Ascending aorta (tissue), 2 donors: ENCODE measurements at regions not wholly inside any gene's neighbourhood (a gene's known extent, or its start where the extent isn't known, plus 50 kb on each side); places are given as distances from the start of the nearest gene placed in this dataset.
"Not testable (repeated sequence)": the region's sequence is repeated elsewhere in the genome, so short reads cannot be mapped to it uniquely, and the experiment has no call there.

ENCODE experiments used
- DNase-seq, 2 donors: peaks; one replicate each; pipeline ENCODE4 v3.0.0-alpha.2; 2019; ENCODE audit warnings: low spot score in 2 of 2
- H3K27ac ChIP-seq, 2 donors: fragments of 200-600 bp; sonication (generic); one replicate each; pipeline ENCODE4 v1.5.1; 2016 to 2017; ENCODE audit warnings: mild to moderate bottlenecking in 1 of 2
- H3K27me3 ChIP-seq: fragments of 200-600 bp; sonication (generic); one replicate; pipeline ENCODE4 v1.5.1; 2017
- H3K36me3 ChIP-seq, 2 donors: fragments of 200-600 bp; sonication (generic); one replicate each; pipeline ENCODE4 v1.5.1; 2016
- H3K4me1 ChIP-seq, 2 donors: fragments of 200-600 bp; sonication (generic); one replicate each; pipeline ENCODE4 v1.5.1; 2016 to 2017; ENCODE audit warnings: mild to moderate bottlenecking in 1 of 2
- H3K4me3 ChIP-seq, 2 donors: fragments of 200-600 bp; sonication (generic); one replicate each; pipeline ENCODE4 v1.5.1; 2016 to 2017; ENCODE audit warnings: mild to moderate bottlenecking in 1 of 2
- H3K9me3 ChIP-seq, 2 donors: fragments of 200-600 bp; sonication (generic); one replicate each; pipeline ENCODE4 v1.5.1; 2016
- CTCF ChIP-seq, 3 experiments: fragments of 200-600 bp in 2 of 3; fragments of 450-650 bp in 1 of 3; sonication (generic) in 2 of 3; IDR thresholded peaks; one replicate each; pipeline ENCODE4 v1.5.1; 2016 to 2019; ENCODE audit warnings: antibody characterized with exemption in 3 of 3, mild to moderate bottlenecking in 1 of 3, moderate library complexity in 1 of 3
- intact Hi-C: fragments of 100-400 bp; cut with DNase I; formaldehyde crosslinking; loops from one replicate; pipeline ENCODE4 v1.15.1; 2023

GRCh38 chr1:14345946-14346550, 252.4 kb upstream of the KAZN start:
- Histone ChIP-seq H3K9me3 (no peaks in the 10 kb centered on the region), H3K36me3 (no peaks in the 10 kb centered on the region), H3K4me3 (no peak overlapping the region), H3K27ac (no peak overlapping the region), H3K4me1 (no peaks in the 10 kb centered on the region), H3K27me3 (no peaks in the 10 kb centered on the region)
- intact Hi-C loops = no loop called here
- no peak for DNase-seq
- TF ChIP-seq CTCF (IDR thresholded peaks at IDR 0.05) = no peak

GRCh38 chr1:14347186-14347585, 251.3 kb upstream of the KAZN start:
- Histone ChIP-seq H3K27me3 (no peaks in the 10 kb centered on the region), H3K4me1 (no peaks in the 10 kb centered on the region), H3K4me3 (no peak overlapping the region), H3K36me3 (no peaks in the 10 kb centered on the region), H3K27ac (no peak overlapping the region), H3K9me3 (no peaks in the 10 kb centered on the region)
- no peak for DNase-seq
- intact Hi-C loops = no loop called here
- TF ChIP-seq CTCF (IDR thresholded peaks at IDR 0.05) = no peak

- no peak for DNase-seq
- Histone ChIP-seq H3K36me3 (no peaks in the 10 kb centered on the region), H3K27me3 (no peaks in the 10 kb centered on the region), H3K27ac (no peak overlapping the region), H3K4me1 (no peaks in the 10 kb centered on the region), H3K4me3 (no peak overlapping the region), H3K9me3 (no peaks in the 10 kb centered on the region)
- no peak for TF ChIP-seq CTCF (IDR thresholded peaks at IDR 0.05)
- intact Hi-C loops = no loop called here
Observed at GRCh38 chr1:14347776-14348175, 250.7 kb upstream of the KAZN start.

- H3K4me3 ChIP-seq = no peak overlapping the region
- TF ChIP-seq CTCF (IDR thresholded peaks at IDR 0.05) = no peak
- no peaks in the 10 kb centered on the region for H3K36me3 ChIP-seq
- no peaks in the 10 kb centered on the region for H3K4me1 ChIP-seq
- DNase-seq = no peak
- H3K27ac ChIP-seq = no peak overlapping the region
- no peaks in the 10 kb centered on the region for H3K9me3 ChIP-seq
- H3K27me3 ChIP-seq = no peaks in the 10 kb centered on the region
- intact Hi-C loops = no loop called here
Observed at GRCh38 chr1:14350197-14350596, 248.3 kb upstream of the KAZN start.

GRCh38 chr1:14352897-14353296, 245.6 kb upstream of the KAZN start:
- no peak for TF ChIP-seq CTCF (IDR thresholded peaks at IDR 0.05)
- no peak for DNase-seq

GRCh38 chr1:14361005-14361404, 237.5 kb upstream of the KAZN start:
- H3K27ac ChIP-seq, H3K36me3 ChIP-seq, H3K4me1 ChIP-seq, DNase-seq, H3K27me3 ChIP-seq, H3K4me3 ChIP-seq, intact Hi-C loops, H3K9me3 ChIP-seq: not testable (repeated sequence)

More at GRCh38 chr1:14352897-14353296, 245.6 kb upstream of the KAZN start:
- no peaks in the 10 kb centered on the region for H3K36me3 ChIP-seq
- H3K27ac ChIP-seq = no peak overlapping the region
- no peak overlapping the region for H3K4me3 ChIP-seq
- no peaks in the 10 kb centered on the region for H3K4me1 ChIP-seq
- intact Hi-C loops = no loop called here
- H3K27me3 ChIP-seq = no peaks in the 10 kb centered on the region
- no peaks in the 10 kb centered on the region for H3K9me3 ChIP-seq
